Esophagus muscularis mucosa (tissue), 4 donors: ENCODE measurements at regions not wholly inside any gene's neighbourhood (a gene's known extent, or its start where the extent isn't known, plus 50 kb on each side); places are given as distances from the start of the nearest gene placed in this dataset.

Source experiments
- DNase-seq: peaks from one replicate; pipeline ENCODE4 v3.0.0-alpha.2; 2017; ENCODE audit errors: extremely low spot score
- H3K27ac ChIP-seq, 4 donors: fragments of 200-600 bp; sonication (generic); replicated peaks in 1 of 4; 1 replicate in 3 of 4; 2 replicates in 1 of 4; pipeline ENCODE4 v1.5.1; 2016 to 2019; ENCODE audit warnings: mild to moderate bottlenecking in 1 of 4
- H3K27me3 ChIP-seq, 4 donors: fragments of 200-600 bp; sonication (generic); one replicate each; pipeline versions ENCODE4 v1.5.1 to v1.6.0; 2016 to 2019
- H3K36me3 ChIP-seq, 4 donors: fragments of 200-600 bp; sonication (generic); one replicate each; pipeline ENCODE4 v1.5.1; 2016 to 2019
- H3K4me1 ChIP-seq, 4 donors: fragments of 200-600 bp; sonication (generic); one replicate each; pipeline ENCODE4 v1.5.1; 2016 to 2019
- H3K4me3 ChIP-seq, 4 donors: fragments of 200-600 bp; sonication (generic); 1 replicate in 2 of 4; 2 replicates in 2 of 4; pipeline ENCODE4 v1.5.1; 2016 to 2019; ENCODE audit warnings: mild to moderate bottlenecking in 4 of 4, moderate library complexity in 1 of 4
- H3K9me3 ChIP-seq, 4 donors: fragments of 200-600 bp; sonication (generic); 1 replicate in 3 of 4; 2 replicates in 1 of 4; pipeline ENCODE4 v1.5.1; 2016 to 2019
- CTCF ChIP-seq, 3 experiments: fragments of 200-600 bp in 2 of 3; fragments of 450-650 bp in 1 of 3; sonication (generic) in 2 of 3; IDR thresholded peaks; one replicate each; pipeline ENCODE4 v1.5.1; 2017 to 2019; ENCODE audit warnings: antibody characterized with exemption in 3 of 3, mild to moderate bottlenecking in 2 of 3, moderate library complexity in 1 of 3
- EP300 ChIP-seq: sonication (generic); formaldehyde crosslinking; IDR thresholded peaks from one replicate; pipeline ENCODE4 v1.6.1; 2017; ENCODE audit warnings: antibody characterized with exemption
- POLR2A ChIP-seq: fragments of 450-650 bp; IDR thresholded peaks from one replicate; pipeline ENCODE4 v1.6.1; 2017; ENCODE audit warnings: antibody characterized with exemption, moderate library complexity, mild to moderate bottlenecking, low read depth
- POLR2AphosphoS5 ChIP-seq, 2 donors: sonication (generic); formaldehyde crosslinking; IDR thresholded peaks; one replicate each; pipeline ENCODE4 v1.6.1; 2017; ENCODE audit warnings: antibody characterized with exemption in 2 of 2
- WGBS: methylation state at CpG from one replicate; pipeline ENCODE4 v1.1.5; 2018; 5-methylcytosine and 5-hydroxymethylcytosine counted together
- intact Hi-C: fragments of 100-400 bp; cut with DNase I; formaldehyde crosslinking; loops from one replicate; pipeline ENCODE4 v1.15.1; 2023

- no peak overlapping the region for H3K4me3 ChIP-seq
- H3K9me3 ChIP-seq = no peaks in the 10 kb centered on the region
- H3K36me3 ChIP-seq = no peaks in the 10 kb centered on the region
- intact Hi-C loops = no loop called here
- TF ChIP-seq POLR2AphosphoS5 (IDR thresholded peaks at IDR 0.05) (no peak), POLR2A (no peak), CTCF (IDR thresholded peaks at IDR 0.05) (no peak), EP300 (no peak)
- DNase-seq = no peak
- H3K27ac ChIP-seq = no peak overlapping the region
- H3K27me3 ChIP-seq = no peaks in the 10 kb centered on the region
- no peaks in the 10 kb centered on the region for H3K4me1 ChIP-seq
Observed at GRCh38 chr12:63025116-63025515, 90.2 kb upstream of the PPM1H start.

GRCh38 chr12:63023926-63024325, 89.0 kb upstream of the PPM1H start:
- Histone ChIP-seq H3K36me3 (no peaks in the 10 kb centered on the region), H3K4me1 (no peaks in the 10 kb centered on the region), H3K4me3 (no peak overlapping the region), H3K27me3 (no peaks in the 10 kb centered on the region), H3K27ac (no peak overlapping the region), H3K9me3 (no peaks in the 10 kb centered on the region)
- DNase-seq = no peak
- no peak for TF ChIP-seq CTCF (IDR thresholded peaks at IDR 0.05)
- no peak for TF ChIP-seq POLR2A
- TF ChIP-seq EP300 = no peak
- TF ChIP-seq POLR2AphosphoS5 (IDR thresholded peaks at IDR 0.05) = no peak
- intact Hi-C loops = no loop called here

GRCh38 chr12:63021116-63021515, 86.2 kb upstream of the PPM1H start:
- no peak overlapping the region for H3K4me3 ChIP-seq
- H3K36me3 ChIP-seq = no peaks in the 10 kb centered on the region
- no peaks in the 10 kb centered on the region for H3K4me1 ChIP-seq
- DNase-seq = no peak
- TF ChIP-seq POLR2AphosphoS5 (IDR thresholded peaks at IDR 0.05) = no peak
- no peak for TF ChIP-seq EP300
- no peak for TF ChIP-seq CTCF (IDR thresholded peaks at IDR 0.05)
- TF ChIP-seq POLR2A = no peak
- intact Hi-C loops = no loop called here
- 61% methylated on average over 6 of the region's 6 CpGs for WGBS
- H3K27me3 ChIP-seq = no peaks in the 10 kb centered on the region
- H3K9me3 ChIP-seq = no peaks in the 10 kb centered on the region
- no peak overlapping the region for H3K27ac ChIP-seq

- intact Hi-C loops = no loop called here
- H3K4me3 ChIP-seq = no peak overlapping the region
- no peaks in the 10 kb centered on the region for H3K36me3 ChIP-seq
- no peaks in the 10 kb centered on the region for H3K9me3 ChIP-seq
- DNase-seq = no peak
- TF ChIP-seq POLR2AphosphoS5 (IDR thresholded peaks at IDR 0.05) (no peak), EP300 (no peak)
- no peaks in the 10 kb centered on the region for H3K27me3 ChIP-seq
- H3K27ac ChIP-seq = no peak overlapping the region
- H3K4me1 ChIP-seq = no peaks in the 10 kb centered on the region
Observed at GRCh38 chr12:63020269-63020668, 85.3 kb upstream of the PPM1H start.

GRCh38 chr12:63018273-63018672, 83.3 kb upstream of the PPM1H start:
- Histone ChIP-seq H3K4me3 (no peak overlapping the region), H3K27ac (no peak overlapping the region), H3K9me3 (no peaks in the 10 kb centered on the region), H3K4me1 (no peaks in the 10 kb centered on the region), H3K27me3 (no peaks in the 10 kb centered on the region), H3K36me3 (no peaks in the 10 kb centered on the region)
- intact Hi-C loops = no loop called here
- 76% methylated on average over 4 of the region's 4 CpGs for WGBS
- no peak for TF ChIP-seq EP300
- no peak for TF ChIP-seq POLR2AphosphoS5 (IDR thresholded peaks at IDR 0.05)
- no peak for TF ChIP-seq CTCF (IDR thresholded peaks at IDR 0.05)
- TF ChIP-seq POLR2A = no peak
- DNase-seq = no peak
